Neural progenitor cell (in vitro differentiated cells): ENCODE measurements at regions not wholly inside any gene's neighbourhood (a gene's known extent, or its start where the extent isn't known, plus 50 kb on each side); places are given as distances from the start of the nearest gene placed in this dataset.

Source experiments
- DNase-seq: peaks from one replicate; pipeline ENCODE4 v3.0.0-alpha.2; 2016; ENCODE audit warnings: low spot score
- H2AFZ ChIP-seq: fragments of 200-600 bp; sonication (generic); replicated peaks from 2 replicates; pipeline ENCODE4 v1.6.1; 2016; ENCODE audit warnings: antibody characterized with exemption
- H3F3A ChIP-seq: fragments of 200-600 bp; sonication (generic); 2 replicates; pipeline ENCODE4 v1.6.1; 2016; ENCODE audit warnings: antibody characterized with exemption, low read depth
- H3K27ac ChIP-seq: fragments of 200-600 bp; sonication (generic); 2 replicates; pipeline ENCODE4 v1.5.1; 2016; ENCODE audit warnings: mild to moderate bottlenecking
- H3K27me3 ChIP-seq: fragments of 200-600 bp; sonication (generic); 2 replicates; pipeline ENCODE4 v1.6.1; 2016; ENCODE audit warnings: mild to moderate bottlenecking, moderate library complexity
- H3K36me3 ChIP-seq: fragments of 200-600 bp; sonication (generic); 2 replicates; pipeline ENCODE4 v1.5.1; 2016
- H3K4me1 ChIP-seq: fragments of 200-600 bp; sonication (generic); 2 replicates; pipeline ENCODE4 v1.6.1; 2016; ENCODE audit warnings: mixed run types
- H3K4me2 ChIP-seq: fragments of 200-600 bp; sonication (generic); 2 replicates; pipeline ENCODE4 v1.6.1; 2016
- H3K4me3 ChIP-seq: fragments of 200-600 bp; sonication (generic); 2 replicates; pipeline ENCODE4 v1.5.1; 2016
- H3K79me2 ChIP-seq: fragments of 200-600 bp; sonication (generic); 2 replicates; pipeline ENCODE4 v1.6.1; 2016; ENCODE audit warnings: low read depth
- H3K9ac ChIP-seq: fragments of 200-600 bp; sonication (generic); 2 replicates; pipeline ENCODE4 v1.6.1; 2016
- H3K9me3 ChIP-seq: fragments of 200-600 bp; sonication (generic); 2 replicates; pipeline ENCODE4 v1.5.1; 2016; ENCODE audit warnings: low read depth
- H4K20me1 ChIP-seq: fragments of 200-600 bp; sonication (generic); 2 replicates; pipeline ENCODE4 v1.6.1; 2016; ENCODE audit warnings: low read depth
- H3K27ac Mint-ChIP-seq: 3 replicates; pipeline ENCODE4 v1.8.0; 2021; ENCODE audit warnings: mixed read lengths
- H3K27me3 Mint-ChIP-seq: 2 replicates; pipeline ENCODE4 v1.8.0; 2022; ENCODE audit warnings: low read depth, mild to moderate bottlenecking, inconsistent platforms, moderate library complexity, mixed read lengths; ENCODE audit not compliant: insufficient read depth
- H3K36me3 Mint-ChIP-seq: 3 replicates; pipeline ENCODE4 v1.8.0; 2021; ENCODE audit warnings: mixed read lengths
- H3K4me1 Mint-ChIP-seq: 3 replicates; pipeline ENCODE4 v1.8.0; 2021; ENCODE audit warnings: mixed read lengths
- H3K4me3 Mint-ChIP-seq: 3 replicates; pipeline ENCODE4 v1.8.0; 2021; ENCODE audit warnings: mild to moderate bottlenecking, moderate library complexity, mixed read lengths
- H3K9me3 Mint-ChIP-seq: 3 replicates; pipeline ENCODE4 v1.8.0; 2020; ENCODE audit warnings: mixed read lengths
- CTCF ChIP-seq: fragments of 200-600 bp; sonication (generic); IDR thresholded peaks from 2 replicates; pipeline ENCODE4 v1.5.1; 2017; ENCODE audit warnings: antibody characterized with exemption, mild to moderate bottlenecking
- EZH2 ChIP-seq: fragments of 200-600 bp; sonication (generic); IDR thresholded peaks from 2 replicates; pipeline ENCODE4 v1.6.1; 2017; ENCODE audit warnings: antibody characterized with exemption, mild to moderate bottlenecking, moderate library complexity
- EZH2phosphoT487 ChIP-seq: fragments of 200-600 bp; sonication (generic); IDR thresholded peaks from 2 replicates; pipeline ENCODE4 v1.6.1; 2017; ENCODE audit warnings: antibody characterized with exemption

GRCh38 chr9:1151691-1152090 is 101.5 kb downstream of the DMRT2 start:
- Histone ChIP-seq H3K4me1 (no peaks in the 10 kb centered on the region), H3K27ac (no peak overlapping the region), H3K4me3 (no peak overlapping the region), H4K20me1 (no peaks in the 10 kb centered on the region), H3K79me2 (no peaks in the 10 kb centered on the region), H2AFZ (no peak overlapping the region), H3K4me2 (no peak overlapping the region), H3K27me3 (no peaks in the 10 kb centered on the region), H3K9ac (no peak overlapping the region), H3K9me3 (peaks cover 8% of the 10 kb centered on the region), H3F3A (no peaks in the 10 kb centered on the region), H3K36me3 (no peaks in the 10 kb centered on the region)
- Mint-ChIP-seq H3K4me3 (no peak overlapping the region), H3K27ac (no peak overlapping the region), H3K9me3 (peaks cover 5% of the 10 kb centered on the region), H3K4me1 (no peaks in the 10 kb centered on the region), H3K27me3 (no peaks in the 10 kb centered on the region), H3K36me3 (no peaks in the 10 kb centered on the region)
- DNase-seq = no peak
- TF ChIP-seq CTCF (no peak), EZH2phosphoT487 (no peak)

- H3K27ac Mint-ChIP-seq = no peak overlapping the region
- TF ChIP-seq CTCF (no peak), EZH2phosphoT487 (no peak), EZH2 (no peak)
Measured at GRCh38 chr9:1152171-1152570, 102.0 kb downstream of the DMRT2 start.

GRCh38 chr9:1154739-1155138 is 104.6 kb downstream of the DMRT2 start:
- no peak for DNase-seq
- H3K9ac ChIP-seq = no peak overlapping the region
- no peaks in the 10 kb centered on the region for H3K79me2 ChIP-seq
- H3K36me3 ChIP-seq = no peaks in the 10 kb centered on the region
- no peak overlapping the region for H3K4me2 ChIP-seq
- no peak overlapping the region for H2AFZ ChIP-seq
- no peak overlapping the region for H3K27ac ChIP-seq
- no peak overlapping the region for H3K4me3 Mint-ChIP-seq
- no peaks in the 10 kb centered on the region for H3K27me3 Mint-ChIP-seq
- no peaks in the 10 kb centered on the region for H3K36me3 Mint-ChIP-seq
- no peak overlapping the region for H3K4me3 ChIP-seq
- no peaks in the 10 kb centered on the region for H3K9me3 Mint-ChIP-seq
- no peaks in the 10 kb centered on the region for H4K20me1 ChIP-seq
- H3K4me1 ChIP-seq = no peaks in the 10 kb centered on the region
- H3K4me1 Mint-ChIP-seq = no peaks in the 10 kb centered on the region
- H3K27ac Mint-ChIP-seq = no peak overlapping the region
- H3K27me3 ChIP-seq = no peaks in the 10 kb centered on the region
- H3F3A ChIP-seq = no peaks in the 10 kb centered on the region
- H3K9me3 ChIP-seq = peaks cover 14% of the 10 kb centered on the region
- TF ChIP-seq CTCF (no peak), EZH2phosphoT487 (no peak), EZH2 (no peak)

More at GRCh38 chr9:1152171-1152570, 102.0 kb downstream of the DMRT2 start:
- Histone ChIP-seq H3K79me2 (no peaks in the 10 kb centered on the region), H3K36me3 (no peaks in the 10 kb centered on the region), H4K20me1 (no peaks in the 10 kb centered on the region), H3K9me3 (peaks cover 12% of the 10 kb centered on the region), H3K4me1 (no peaks in the 10 kb centered on the region), H3F3A (no peaks in the 10 kb centered on the region), H3K27me3 (no peaks in the 10 kb centered on the region), H3K4me2 (no peak overlapping the region), H2AFZ (no peak overlapping the region), H3K27ac (no peak overlapping the region), H3K9ac (no peak overlapping the region), H3K4me3 (no peak overlapping the region)
- DNase-seq = no peak
- Mint-ChIP-seq H3K27me3 (no peaks in the 10 kb centered on the region), H3K4me3 (no peak overlapping the region), H3K4me1 (no peaks in the 10 kb centered on the region), H3K36me3 (no peaks in the 10 kb centered on the region), H3K9me3 (peaks cover 4% of the 10 kb centered on the region)

GRCh38 chr9:1155602-1156001 is 105.4 kb downstream of the DMRT2 start:
- Mint-ChIP-seq H3K27me3 (no peaks in the 10 kb centered on the region), H3K4me1 (no peaks in the 10 kb centered on the region), H3K36me3 (no peaks in the 10 kb centered on the region), H3K9me3 (no peaks in the 10 kb centered on the region), H3K27ac (no peak overlapping the region), H3K4me3 (no peak overlapping the region)
- H3K4me2 ChIP-seq = no peak overlapping the region
- no peaks in the 10 kb centered on the region for H3K4me1 ChIP-seq
- DNase-seq = no peak
- H3K4me3 ChIP-seq = no peak overlapping the region
- no peak overlapping the region for H3K9ac ChIP-seq
- no peaks in the 10 kb centered on the region for H3K27me3 ChIP-seq
- H2AFZ ChIP-seq = no peak overlapping the region
- H3F3A ChIP-seq = no peaks in the 10 kb centered on the region
- H3K36me3 ChIP-seq = no peaks in the 10 kb centered on the region
- no peaks in the 10 kb centered on the region for H3K79me2 ChIP-seq
- peaks cover 17% of the 10 kb centered on the region for H3K9me3 ChIP-seq
- no peak overlapping the region for H3K27ac ChIP-seq
- no peaks in the 10 kb centered on the region for H4K20me1 ChIP-seq
- TF ChIP-seq EZH2 (no peak), CTCF (no peak), EZH2phosphoT487 (no peak)
